Loucy (cell line): ENCODE measurements at regions not wholly inside any gene's neighbourhood (a gene's known extent, or its start where the extent isn't known, plus 50 kb on each side); places are given as distances from the start of the nearest gene placed in this dataset.

ENCODE experiments used
- H2AFZ ChIP-seq: fragments of 200-600 bp; sonication (generic); 2 replicates; pipeline ENCODE4 v1.6.0; 2016; ENCODE audit warnings: antibody characterized with exemption, mild to moderate bottlenecking, low read length, moderate library complexity
- H3F3A ChIP-seq: fragments of 200-600 bp; 2 replicates; pipeline ENCODE4 v1.6.0; 2016; ENCODE audit warnings: antibody characterized with exemption, low read depth, mild to moderate bottlenecking
- H3K27me3 ChIP-seq: fragments of 200-600 bp; sonication (generic); 2 replicates; pipeline ENCODE4 v1.6.1; 2014; ENCODE audit warnings: low read length, mild to moderate bottlenecking; ENCODE audit not compliant: insufficient read depth, poor library complexity, severe bottlenecking
- H3K36me3 ChIP-seq: fragments of 200-600 bp; sonication (generic); 2 replicates; pipeline ENCODE4 v1.6.1; 2016; ENCODE audit warnings: low read length; ENCODE audit not compliant: insufficient read depth
- H3K4me1 ChIP-seq: fragments of 200-600 bp; sonication (generic); 2 replicates; pipeline ENCODE4 v1.5.1; 2014; ENCODE audit warnings: low read length, mild to moderate bottlenecking; ENCODE audit not compliant: insufficient read depth, poor library complexity, severe bottlenecking
- H3K4me2 ChIP-seq: fragments of 200-600 bp; sonication (generic); 2 replicates; pipeline ENCODE4 v1.6.0; 2014; ENCODE audit warnings: antibody characterized with exemption, low read length, low read depth, mild to moderate bottlenecking; ENCODE audit not compliant: poor library complexity, severe bottlenecking
- H3K4me3 ChIP-seq: fragments of 200-600 bp; sonication (generic); 2 replicates; pipeline ENCODE4 v1.5.1; 2014; ENCODE audit warnings: low read length, mild to moderate bottlenecking, mixed read lengths; ENCODE audit not compliant: poor library complexity, severe bottlenecking
- H3K79me2 ChIP-seq: fragments of 200-600 bp; sonication (generic); 2 replicates; pipeline ENCODE4 v1.6.1; 2014; ENCODE audit warnings: low read length; ENCODE audit not compliant: insufficient read depth
- H3K9ac ChIP-seq: fragments of 200-600 bp; sonication (generic); 2 replicates; pipeline ENCODE4 v1.6.0; 2014; ENCODE audit warnings: mild to moderate bottlenecking, low read depth, low read length, moderate library complexity; ENCODE audit not compliant: poor library complexity, severe bottlenecking
- H3K9me2 ChIP-seq: fragments of 200-600 bp; sonication (generic); replicated peaks from 2 replicates; pipeline ENCODE4 v1.6.1; 2016; ENCODE audit warnings: low read depth, low read length, mixed read lengths
- H3K9me3 ChIP-seq: fragments of 200-600 bp; sonication (generic); 2 replicates; pipeline ENCODE4 v1.6.1; 2014; ENCODE audit warnings: mild to moderate bottlenecking, antibody characterized with exemption, low read length, low read depth; ENCODE audit not compliant: insufficient read depth
- H4K20me1 ChIP-seq: fragments of 200-600 bp; sonication (generic); 2 replicates; pipeline ENCODE4 v1.6.0; 2014; ENCODE audit warnings: antibody characterized with exemption, low read length, mild to moderate bottlenecking; ENCODE audit not compliant: insufficient read depth, poor library complexity, severe bottlenecking
- CTCF ChIP-seq: fragments of 200-600 bp; sonication (generic); conservative IDR thresholded peaks from 2 replicates; pipeline ENCODE4 v1.5.1; 2014; ENCODE audit warnings: mild to moderate bottlenecking, antibody characterized with exemption, low read length
- EZH2phosphoT487 ChIP-seq: fragments of 200-600 bp; IDR thresholded peaks from 2 replicates; pipeline ENCODE4 v1.6.1; 2018; ENCODE audit warnings: antibody characterized with exemption, mild to moderate bottlenecking, moderate library complexity, borderline replicate concordance

DNA sequence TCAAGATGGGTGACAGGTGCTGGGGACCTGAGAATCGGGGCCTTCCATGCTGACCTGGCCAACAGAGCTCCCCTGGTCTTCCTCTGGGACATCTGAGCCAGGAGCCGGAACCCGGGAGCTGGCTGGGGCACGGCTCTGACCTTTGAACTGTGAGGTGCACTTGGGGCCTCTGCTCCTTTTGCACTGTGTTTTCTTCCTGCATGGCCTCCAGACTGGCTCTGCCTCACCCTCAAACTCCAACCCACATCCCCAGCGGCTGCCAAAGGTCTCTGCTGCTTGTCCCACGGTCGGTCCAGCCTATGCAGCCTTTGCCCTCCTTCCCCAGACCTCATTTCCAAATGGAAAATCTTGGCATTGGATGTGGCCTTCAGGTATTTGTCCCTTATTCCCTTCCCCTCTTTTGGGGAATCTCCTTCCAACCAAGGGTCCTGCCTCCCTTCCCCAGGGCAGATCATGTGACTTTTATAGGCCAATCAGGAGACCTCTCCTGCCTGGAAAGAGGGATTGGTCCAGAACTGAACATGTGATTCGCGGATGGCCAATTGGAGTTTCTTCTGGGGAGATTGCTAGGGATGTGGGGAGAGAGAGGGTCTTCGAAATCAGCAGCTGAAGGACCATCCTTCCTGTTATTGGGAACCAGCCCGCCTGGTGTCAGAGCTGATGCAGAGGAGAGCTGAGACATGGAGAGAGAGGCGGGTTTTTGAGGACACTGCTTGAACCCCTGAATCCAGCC lies 117.9 kb downstream of the CYLD start:
- no peaks in the 10 kb centered on the region for H3K4me1 ChIP-seq
- H3K36me3 ChIP-seq, result no peaks in the 10 kb centered on the region
- H3K4me2 ChIP-seq, result no peak overlapping the region
- H3K79me2 ChIP-seq, result no peaks in the 10 kb centered on the region
- no peak overlapping the region for H3K4me3 ChIP-seq
- H4K20me1 ChIP-seq, result no peaks in the 10 kb centered on the region
- H3K9me3 ChIP-seq, result no peaks in the 10 kb centered on the region
- no peaks in the 10 kb centered on the region for H3K9me2 ChIP-seq
- no peak overlapping the region for H2AFZ ChIP-seq
- no peak overlapping the region for H3K9ac ChIP-seq
- no peaks in the 10 kb centered on the region for H3K27me3 ChIP-seq
- H3F3A ChIP-seq, result no peaks in the 10 kb centered on the region
- TF ChIP-seq EZH2phosphoT487 (no peak), CTCF (no peak)

GRCh38 chr16:50858877-50859627 lies 117.2 kb downstream of the CYLD start:
- Histone ChIP-seq H3K9ac (no peak overlapping the region), H3K27me3 (no peaks in the 10 kb centered on the region), H3F3A (no peaks in the 10 kb centered on the region), H3K9me2 (no peaks in the 10 kb centered on the region), H3K9me3 (no peaks in the 10 kb centered on the region), H3K79me2 (no peaks in the 10 kb centered on the region), H2AFZ (no peak overlapping the region), H3K4me1 (no peaks in the 10 kb centered on the region), H3K4me3 (no peak overlapping the region), H3K4me2 (no peak overlapping the region), H3K36me3 (no peaks in the 10 kb centered on the region), H4K20me1 (no peaks in the 10 kb centered on the region)
- TF ChIP-seq EZH2phosphoT487 (no peak), CTCF (no peak)

- H3K36me3 ChIP-seq, result no peaks in the 10 kb centered on the region
- no peaks in the 10 kb centered on the region for H3K9me2 ChIP-seq
- no peaks in the 10 kb centered on the region for H3K79me2 ChIP-seq
- H3K9ac ChIP-seq, result no peak overlapping the region
- no peaks in the 10 kb centered on the region for H3F3A ChIP-seq
- no peak overlapping the region for H3K4me3 ChIP-seq
- no peak overlapping the region for H2AFZ ChIP-seq
- H3K27me3 ChIP-seq, result no peaks in the 10 kb centered on the region
- no peak overlapping the region for H3K4me2 ChIP-seq
- no peaks in the 10 kb centered on the region for H4K20me1 ChIP-seq
- TF ChIP-seq EZH2phosphoT487, result no peak
- no peak for TF ChIP-seq CTCF
- no peaks in the 10 kb centered on the region for H3K9me3 ChIP-seq
- no peaks in the 10 kb centered on the region for H3K4me1 ChIP-seq
Measured at GRCh38 chr16:50858376-50858775, 116.5 kb downstream of the CYLD start.
